CD14-positive monocyte (primary cell): ENCODE measurements at regions not wholly inside any gene's neighbourhood (a gene's known extent, or its start where the extent isn't known, plus 50 kb on each side); places are given as distances from the start of the nearest gene placed in this dataset.

ENCODE experiments used
- DNase-seq, 3 donors: peaks; one replicate each; pipeline ENCODE4 v3.0.0-alpha.2; 2011 to 2022
- H2AFZ ChIP-seq: 2 replicates; pipeline ENCODE4 v1.6.0; 2012; ENCODE audit warnings: mild to moderate bottlenecking, low read depth, low read length, inconsistent platforms; ENCODE audit not compliant: insufficient read depth, poor library complexity, severe bottlenecking
- H3K27ac ChIP-seq, 2 donors: 1 replicate in 1 of 2; 2 replicates in 1 of 2; pipeline ENCODE4 v1.5.1; 2012 to 2013; ENCODE audit warnings: low read length in 2 of 2, control low read depth in 1 of 2, inconsistent platforms in 1 of 2, low read depth in 1 of 2, mild to moderate bottlenecking in 1 of 2
- H3K27me3 ChIP-seq, 2 donors: one replicate each; pipeline versions ENCODE4 v1.6.0 to v1.6.1; 2011 to 2013; ENCODE audit warnings: low read length in 2 of 2; ENCODE audit not compliant: control insufficient read depth in 2 of 2, insufficient read depth in 2 of 2
- H3K36me3 ChIP-seq, 2 donors: replicated peaks in 1 of 2; 1 replicate in 1 of 2; 2 replicates in 1 of 2; pipeline versions ENCODE4 v1.5.1 to v1.6.1; 2012 to 2013; ENCODE audit warnings: low read length in 2 of 2, control low read depth in 1 of 2, inconsistent platforms in 1 of 2, mild to moderate bottlenecking in 1 of 2; ENCODE audit not compliant: insufficient read depth in 2 of 2, control insufficient read depth in 1 of 2
- H3K4me1 ChIP-seq, 2 donors: 1 replicate in 1 of 2; 2 replicates in 1 of 2; pipeline versions ENCODE4 v1.5.1 to v1.6.1; 2012 to 2013; ENCODE audit warnings: low read length in 2 of 2, control low read depth in 1 of 2, inconsistent platforms in 1 of 2, mild to moderate bottlenecking in 1 of 2, moderate library complexity in 1 of 2; ENCODE audit not compliant: insufficient read depth in 2 of 2, control insufficient read depth in 1 of 2
- H3K4me2 ChIP-seq: replicated peaks from 2 replicates; pipeline ENCODE3; 2012; ENCODE audit warnings: low read length, moderate library complexity, mild to moderate bottlenecking; ENCODE audit not compliant: poor library complexity, severe bottlenecking; ENCODE audit errors: extremely low read depth
- H3K4me3 ChIP-seq, 3 experiments: fragments of 200-600 bp in 1 of 3; sonication (generic) in 1 of 3; replicated peaks in 1 of 3; 1 replicate in 2 of 3; 2 replicates in 1 of 3; pipeline ENCODE4 v1.5.1; 2011 to 2013; ENCODE audit warnings: low read length in 3 of 3, mild to moderate bottlenecking in 3 of 3, control low read depth in 2 of 3, low read depth in 2 of 3, inconsistent platforms in 1 of 3, moderate library complexity in 1 of 3
- H3K79me2 ChIP-seq: 2 replicates; pipeline ENCODE4 v1.6.0; 2012; ENCODE audit warnings: mild to moderate bottlenecking, control low read depth, inconsistent platforms, low read length, moderate library complexity; ENCODE audit not compliant: insufficient read depth
- H3K9ac ChIP-seq: 2 replicates; pipeline ENCODE4 v1.6.0; 2017; ENCODE audit warnings: low read length, mild to moderate bottlenecking; ENCODE audit not compliant: insufficient read depth, poor library complexity, severe bottlenecking
- H3K9me3 ChIP-seq, 2 donors: replicated peaks in 1 of 2; 1 replicate in 1 of 2; 2 replicates in 1 of 2; pipeline versions ENCODE4 v1.5.1 to v1.6.1; 2012 to 2013; ENCODE audit warnings: low read length in 2 of 2, control low read depth in 1 of 2; ENCODE audit not compliant: control insufficient read depth in 1 of 2, insufficient read depth in 1 of 2
- H4K20me1 ChIP-seq: 2 replicates; pipeline ENCODE4 v1.6.0; 2012; ENCODE audit warnings: mild to moderate bottlenecking, low read length, control low read depth, moderate library complexity; ENCODE audit not compliant: insufficient read depth
- H3K27ac Mint-ChIP-seq, 7 donors: one replicate each; pipeline ENCODE4 v1.8.0; 2020; ENCODE audit warnings: mild to moderate bottlenecking in 7 of 7, mixed read lengths in 7 of 7, moderate library complexity in 6 of 7, inconsistent platforms in 2 of 7
- H3K27me3 Mint-ChIP-seq, 3 donors: one replicate each; pipeline ENCODE4 v1.8.0; 2021 to 2022; ENCODE audit warnings: low read depth in 3 of 3, mild to moderate bottlenecking in 3 of 3, mixed read lengths in 3 of 3, moderate library complexity in 3 of 3, inconsistent platforms in 1 of 3
- H3K36me3 Mint-ChIP-seq, 2 donors: one replicate each; pipeline ENCODE4 v1.8.0; 2020; ENCODE audit warnings: mixed read lengths in 2 of 2, inconsistent platforms in 1 of 2, mild to moderate bottlenecking in 1 of 2
- H3K4me1 Mint-ChIP-seq: one replicate; pipeline ENCODE4 v1.8.0; 2020; ENCODE audit warnings: mild to moderate bottlenecking, mixed read lengths
- H3K4me3 Mint-ChIP-seq, 2 donors: one replicate each; pipeline ENCODE4 v1.8.0; 2020; ENCODE audit warnings: mild to moderate bottlenecking in 2 of 2, mixed read lengths in 2 of 2, moderate library complexity in 1 of 2
- H3K9me3 Mint-ChIP-seq, 7 donors: one replicate each; pipeline ENCODE4 v1.8.0; 2020 to 2022; ENCODE audit warnings: mixed read lengths in 7 of 7, mild to moderate bottlenecking in 6 of 7, moderate library complexity in 6 of 7, inconsistent platforms in 2 of 7
- CTCF ChIP-seq: fragments of 200-600 bp; IDR thresholded peaks from one replicate; pipeline ENCODE4 v1.8.0; 2022; ENCODE audit warnings: antibody characterized with exemption, mild to moderate bottlenecking
- WGBS: methylation state at CpG from one replicate; pipeline ENCODE4 v1.1.5; 2013; ENCODE audit warnings: missing lambda C conversion rate; ENCODE audit not compliant: insufficient coverage; 5-methylcytosine and 5-hydroxymethylcytosine counted together
- intact Hi-C, 2 donors: fragments of 100-400 bp; cut with micrococcal nuclease; formaldehyde crosslinking; loops; one replicate each; pipeline versions ENCODE4 v1.15.0 to v1.15.1; 2023

- Histone ChIP-seq H3K36me3 (no peaks in the 10 kb centered on the region), H3K27ac (no peak overlapping the region), H3K27me3 (no peaks in the 10 kb centered on the region), H3K9ac (no peak overlapping the region), H3K9me3 (no peaks in the 10 kb centered on the region), H3K4me3 (no peak overlapping the region), H4K20me1 (no peaks in the 10 kb centered on the region), H3K4me2 (no peak overlapping the region), H3K79me2 (no peaks in the 10 kb centered on the region), H2AFZ (no peak overlapping the region), H3K4me1 (no peaks in the 10 kb centered on the region)
- intact Hi-C loops = no loop called here
- no peak for DNase-seq
- peaks cover 0 to 2% (median 0%) of the 10 kb centered on the region in 7 donors for H3K9me3 Mint-ChIP-seq
- 100% methylated on average over 1 of the region's 2 CpGs for WGBS
- no peak for TF ChIP-seq CTCF
- H3K4me3 Mint-ChIP-seq = no peak overlapping the region
- H3K27me3 Mint-ChIP-seq = no peaks in the 10 kb centered on the region
- no peaks in the 10 kb centered on the region for H3K36me3 Mint-ChIP-seq
- no peaks in the 10 kb centered on the region for H3K4me1 Mint-ChIP-seq
- no peak overlapping the region for H3K27ac Mint-ChIP-seq
Observed at GRCh38 chr9:7516376-7516775, 283.2 kb downstream of the DMAC1 start.

- Histone ChIP-seq H3K9ac (no peak overlapping the region), H3K4me3 (no peak overlapping the region), H3K27ac (no peak overlapping the region), H3K4me1 (no peaks in the 10 kb centered on the region), H2AFZ (no peak overlapping the region), H3K36me3 (no peaks in the 10 kb centered on the region), H3K27me3 (no peaks in the 10 kb centered on the region), H3K9me3 (no peaks in the 10 kb centered on the region), H3K4me2 (no peak overlapping the region), H3K79me2 (no peaks in the 10 kb centered on the region), H4K20me1 (no peaks in the 10 kb centered on the region)
- Mint-ChIP-seq H3K4me3 (no peak overlapping the region), H3K4me1 (no peaks in the 10 kb centered on the region), H3K27me3 (no peaks in the 10 kb centered on the region), H3K27ac (no peak overlapping the region), H3K36me3 (no peaks in the 10 kb centered on the region), H3K9me3 (peaks cover 0 to 4% (median 0%) of the 10 kb centered on the region in 7 donors)
- 50% methylated on average over 1 of the region's 7 CpGs for WGBS
- TF ChIP-seq CTCF = no peak
- DNase-seq = no peak
- intact Hi-C loops = no loop called here
Observed at GRCh38 chr9:7510199-7510598, 289.4 kb downstream of the DMAC1 start.
